ENCODE measurements at regions not wholly inside any gene's neighbourhood (a gene's known extent, or its start where the extent isn't known, plus 50 kb on each side); places are given as distances from the start of the nearest gene placed in this dataset.
"Not testable (repeated sequence)": the region's sequence is repeated elsewhere in the genome, so short reads cannot be mapped to it uniquely, and the experiment has no call there.

DNA sequence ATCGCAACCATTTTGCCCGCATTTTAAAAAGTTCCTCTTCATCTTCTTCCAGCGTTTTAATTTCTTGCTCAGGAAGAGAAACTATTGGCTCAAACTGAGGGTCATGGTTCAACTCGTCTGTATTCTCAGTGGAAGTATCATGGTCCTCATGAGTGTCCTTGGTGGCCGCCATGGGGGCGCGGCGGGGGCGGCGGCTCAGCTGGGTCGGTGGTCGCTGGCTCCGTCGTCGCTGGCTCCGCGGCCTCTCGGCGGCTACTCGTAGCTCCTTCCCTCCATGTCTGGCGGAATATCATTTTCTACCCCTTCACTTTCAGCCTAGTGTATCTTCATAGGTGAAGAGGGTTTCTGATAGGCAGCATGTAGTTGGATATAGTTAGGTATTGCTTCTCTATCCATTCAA lies 492.0 kb upstream of the MAGEB18 start:
- DNase-seq, result no peak

DNA sequence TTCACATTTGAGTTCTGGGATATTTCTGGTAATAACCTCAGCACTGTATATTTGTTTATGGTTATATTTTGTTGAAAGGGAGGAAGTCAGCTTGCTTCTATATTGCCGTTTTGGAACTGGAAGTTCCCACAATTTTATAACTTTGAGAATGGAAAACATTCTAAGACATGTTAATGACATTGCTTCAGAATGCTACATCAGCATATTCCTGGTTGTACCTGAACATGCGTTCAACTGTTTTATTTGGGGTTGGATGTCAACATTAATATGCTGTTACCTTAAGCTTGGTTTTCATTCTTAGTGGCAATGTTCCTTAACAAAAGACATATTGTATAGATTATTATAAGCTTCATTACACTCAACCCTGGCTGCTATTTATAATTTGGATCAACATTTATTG lies 489.4 kb upstream of the MAGEB18 start:
- no peak for DNase-seq

DNA sequence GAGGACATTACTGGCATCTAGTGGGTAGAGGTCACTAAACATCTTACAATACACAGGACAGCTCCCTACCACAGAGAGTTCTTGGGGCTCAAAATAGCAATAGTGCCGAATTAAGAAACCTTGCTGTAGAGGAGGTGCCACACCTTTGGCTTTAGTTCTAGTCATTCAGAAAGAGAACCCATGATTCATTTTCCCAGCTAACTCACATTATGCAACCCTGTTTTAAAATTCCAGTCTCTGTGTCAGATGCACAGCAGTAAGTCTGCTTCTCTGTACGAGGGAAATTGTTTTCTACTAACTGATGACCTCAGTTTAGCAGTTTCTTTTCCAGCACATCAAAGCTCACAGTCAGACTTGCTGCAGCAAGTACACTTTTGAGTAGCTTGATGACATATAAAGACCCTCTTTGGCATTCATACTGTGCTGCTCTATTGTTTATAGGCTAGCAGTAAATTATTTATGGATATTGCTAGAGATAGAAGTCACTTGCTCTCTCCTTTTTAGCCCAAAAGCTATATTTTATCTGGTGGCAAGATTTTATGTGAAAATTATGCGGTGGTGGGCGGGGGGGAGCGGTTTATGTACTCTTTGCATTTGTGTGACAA lies 487.8 kb upstream of the MAGEB18 start:
- no peak for DNase-seq

DNA sequence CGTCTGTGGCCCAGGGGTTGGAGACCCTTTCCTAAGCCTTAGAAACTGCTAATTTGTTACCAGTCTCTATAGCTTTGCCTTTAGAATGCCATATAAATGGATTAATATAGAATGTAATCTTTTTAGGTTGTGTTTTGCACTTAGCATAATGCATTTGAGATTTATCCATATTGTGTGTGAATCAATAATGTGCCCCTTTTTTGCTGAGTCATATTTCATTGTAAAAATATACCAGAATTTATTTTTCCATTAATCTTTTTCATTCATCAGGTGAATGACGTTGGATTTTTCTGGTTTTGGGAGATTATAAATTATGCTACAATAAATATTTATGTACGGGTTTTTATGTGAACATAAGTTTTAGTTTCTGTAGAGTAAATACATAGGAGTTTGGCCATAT lies 478.8 kb upstream of the MAGEB18 start:
- no peak for DNase-seq

DNA sequence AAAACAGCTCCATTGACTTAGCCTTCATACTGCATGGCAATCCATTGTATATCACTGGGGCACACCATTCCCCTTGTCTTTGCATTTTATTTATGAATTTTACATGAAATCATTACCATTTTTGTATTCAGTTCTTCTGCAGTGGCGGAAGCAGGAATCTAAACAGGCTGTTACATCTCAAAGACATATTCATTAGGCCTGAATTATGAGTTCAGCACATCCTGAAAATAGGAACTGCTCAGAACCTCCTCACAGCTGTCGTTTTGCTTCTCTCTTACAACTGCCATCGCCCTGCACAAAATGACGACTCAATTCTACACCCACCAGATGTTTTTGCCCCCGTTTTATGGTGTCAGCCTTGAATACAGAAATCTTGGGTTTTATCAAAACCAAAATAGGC lies 474.4 kb upstream of the MAGEB18 start:
- DNase-seq, result no peak

DNA sequence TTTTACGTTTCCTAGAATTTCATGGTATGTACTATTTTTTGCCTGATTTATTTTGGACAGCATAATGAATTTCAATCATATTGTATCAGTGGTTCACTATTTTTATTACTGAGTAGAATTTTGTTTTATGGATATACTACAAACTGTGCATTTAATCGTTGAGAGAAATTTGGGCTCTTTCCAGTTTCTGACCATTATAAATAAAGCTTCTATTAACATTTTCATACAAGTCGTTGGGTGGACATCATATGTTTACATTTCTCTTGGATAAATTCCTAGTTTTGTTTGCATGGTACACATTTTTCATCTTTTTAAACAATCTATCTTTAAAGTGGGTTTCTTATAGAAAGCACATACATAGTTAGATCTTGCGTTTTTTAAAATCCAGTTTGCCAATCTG lies 472.7 kb upstream of the MAGEB18 start:
- no peak for DNase-seq

DNA sequence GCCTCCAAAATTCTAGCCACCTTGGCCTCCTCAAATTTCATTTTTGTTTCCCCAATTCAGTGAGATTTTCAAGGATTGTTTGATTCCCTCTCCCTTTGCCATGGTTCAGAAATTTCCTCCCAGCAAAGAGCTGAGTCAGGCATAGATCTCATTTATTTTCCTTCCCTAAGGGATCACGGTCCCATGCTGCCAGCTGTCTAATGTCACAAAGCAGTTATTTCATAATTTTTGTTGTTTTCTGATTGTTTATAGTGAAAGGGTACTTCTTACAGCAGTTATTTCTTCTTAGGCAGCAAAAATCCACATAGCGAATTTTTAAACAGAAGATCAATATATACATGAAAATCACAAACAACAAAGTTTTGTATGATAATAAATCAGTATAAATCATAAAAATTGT lies 470.5 kb upstream of the MAGEB18 start:
- DNase-seq, result no peak

DNA sequence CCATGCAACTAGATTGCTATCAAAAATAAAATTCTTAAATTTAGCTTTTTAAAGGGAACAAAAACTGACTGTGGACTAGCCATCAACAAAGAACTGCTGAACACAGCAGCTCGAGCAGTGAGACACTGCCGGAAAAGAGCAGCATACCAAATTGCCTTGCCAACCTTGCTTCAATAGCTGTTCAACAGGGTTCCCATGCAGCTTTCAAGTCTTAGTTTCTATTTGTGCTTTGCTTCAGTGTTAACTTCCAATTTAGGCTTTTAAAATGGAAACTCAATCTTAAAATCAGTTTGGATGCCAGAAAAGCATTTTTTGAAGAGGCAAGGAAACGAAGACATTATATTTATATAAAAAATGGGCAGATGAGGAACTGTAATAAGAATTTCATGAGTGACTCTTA lies 463.4 kb upstream of the MAGEB18 start:
- no peak for DNase-seq

DNA sequence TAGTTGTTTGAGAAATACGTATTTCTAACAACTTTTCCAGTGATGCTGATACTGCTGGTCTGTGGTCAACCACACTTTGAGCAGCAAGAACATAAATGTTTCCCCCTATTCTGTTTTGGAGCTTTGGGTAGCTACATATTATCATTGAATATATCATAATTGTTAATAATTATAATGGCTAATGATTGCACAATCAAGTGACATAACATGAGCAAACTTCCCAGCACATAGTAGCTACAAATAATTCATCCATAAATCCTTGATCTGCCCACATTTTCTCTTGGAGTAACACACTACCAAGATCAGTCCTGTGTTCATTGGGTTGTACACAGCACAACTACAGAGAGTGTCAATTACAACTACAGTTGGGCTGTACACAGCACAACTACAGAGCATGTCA lies 436.3 kb upstream of the MAGEB18 start:
- DNase-seq, result no peak

DNA sequence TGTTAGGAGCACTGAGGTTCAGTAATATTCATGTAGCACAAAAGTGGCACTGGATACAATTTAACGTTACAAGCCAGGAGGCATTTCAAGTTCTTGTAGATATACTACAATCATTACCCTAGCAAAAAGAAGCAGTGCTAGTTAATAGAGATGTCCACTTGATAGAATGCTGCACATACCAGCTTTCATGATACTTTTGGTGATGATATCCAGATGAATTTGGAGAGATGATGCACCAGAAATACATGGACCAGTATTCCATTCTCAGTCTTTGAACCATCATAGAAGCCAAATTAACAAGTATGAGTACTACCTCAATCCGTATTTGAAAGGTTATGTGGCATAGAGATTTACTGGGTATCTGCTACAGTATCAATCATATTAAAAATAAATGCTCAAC lies 421.0 kb upstream of the MAGEB18 start:
- DNase-seq, result no peak

DNA sequence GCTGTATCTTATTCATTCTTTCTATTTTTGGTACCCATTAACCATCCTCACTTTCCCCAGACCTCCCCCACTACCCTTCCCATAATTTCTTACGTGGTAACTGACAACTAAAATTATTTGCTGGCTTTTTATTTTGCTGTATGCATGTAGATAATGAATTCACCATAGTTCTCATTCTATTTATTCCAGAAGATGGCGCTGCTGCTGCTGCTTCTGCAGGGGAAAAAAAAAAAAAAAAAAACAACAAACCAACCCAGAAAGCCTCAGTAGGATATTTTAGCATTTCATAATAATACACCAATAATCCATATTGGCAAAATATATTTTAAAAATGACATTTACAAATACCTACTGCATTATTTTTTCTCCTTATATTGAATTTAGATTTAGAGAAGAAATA lies 416.6 kb upstream of the MAGEB18 start:
- no peak for DNase-seq

DNA sequence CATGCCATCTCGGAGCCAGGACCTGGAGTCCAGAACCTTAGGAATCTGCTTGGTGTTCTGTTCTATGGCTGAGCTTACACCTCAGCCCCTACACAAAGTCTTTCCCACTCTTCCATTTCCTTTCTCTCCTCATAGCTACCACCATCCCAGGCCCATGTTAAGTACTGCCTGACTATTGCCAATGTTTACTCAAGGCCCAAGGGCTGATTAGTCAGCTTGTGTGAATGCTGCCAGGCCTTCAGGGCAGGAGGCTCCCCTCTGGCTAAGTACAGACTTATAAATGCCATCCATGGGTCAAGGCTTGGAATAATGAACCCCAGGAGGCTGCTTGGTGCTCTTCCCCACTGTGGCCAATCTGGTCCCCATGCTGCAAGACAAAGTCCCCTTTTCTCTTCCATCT lies 411.6 kb upstream of the MAGEB18 start:
- no peak for DNase-seq

DNA sequence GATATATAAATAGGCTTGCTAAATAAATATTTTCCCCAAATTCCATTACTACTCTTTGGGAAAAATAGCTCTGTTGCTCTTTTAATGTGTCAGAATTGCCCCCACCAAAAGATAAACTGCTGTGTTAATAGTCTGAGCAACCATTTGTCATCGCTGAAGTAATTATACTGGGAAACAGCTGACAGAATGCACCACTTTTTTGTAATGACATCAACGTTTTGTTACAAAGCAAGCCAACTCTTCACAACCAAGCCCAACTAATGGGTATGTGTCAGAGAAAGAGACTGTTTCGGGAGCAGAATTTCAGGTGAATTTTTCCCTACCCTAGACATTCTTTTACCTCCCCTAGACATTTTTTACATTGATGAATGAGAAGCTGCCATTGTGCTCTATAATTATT lies 405.0 kb upstream of the MAGEB18 start:
- no peak for DNase-seq

DNA sequence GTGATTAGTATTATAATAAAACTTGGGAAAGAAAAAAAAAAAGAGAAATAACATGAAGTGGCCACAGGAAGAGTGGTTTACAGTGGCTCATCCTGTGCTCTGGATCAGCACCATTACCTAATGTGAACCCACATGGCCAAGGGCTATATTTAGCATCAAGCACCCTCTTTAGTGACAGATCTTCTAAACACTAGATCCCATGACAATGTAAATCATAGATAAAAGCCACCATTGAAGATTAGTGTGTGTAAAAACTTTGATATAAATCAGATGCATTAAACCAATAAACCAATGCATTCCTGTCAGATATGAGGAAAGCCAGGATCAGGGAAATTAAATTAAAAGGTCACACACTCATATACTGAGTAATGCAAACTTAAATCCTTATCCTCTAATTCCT lies 400.6 kb upstream of the MAGEB18 start:
- no peak for DNase-seq

DNA sequence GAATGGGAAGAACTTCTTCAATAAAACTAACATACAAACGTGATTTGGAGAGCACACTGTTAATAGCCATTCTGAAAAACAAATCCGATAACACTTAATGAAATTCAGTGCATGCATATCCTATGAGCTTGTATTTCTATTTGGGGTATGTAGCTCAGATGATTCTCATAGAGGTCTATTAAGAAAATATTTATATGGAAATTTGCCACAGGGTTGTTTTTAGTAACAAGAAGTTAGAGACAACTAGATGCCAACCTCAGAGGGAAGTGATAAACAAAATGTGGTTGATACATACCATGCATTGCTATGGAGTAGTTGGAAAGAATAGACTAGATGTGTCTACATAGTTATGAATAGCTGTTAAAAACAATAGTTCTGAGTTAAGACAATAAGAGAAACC lies 395.8 kb upstream of the MAGEB18 start:
- DNase-seq, result no peak

DNA sequence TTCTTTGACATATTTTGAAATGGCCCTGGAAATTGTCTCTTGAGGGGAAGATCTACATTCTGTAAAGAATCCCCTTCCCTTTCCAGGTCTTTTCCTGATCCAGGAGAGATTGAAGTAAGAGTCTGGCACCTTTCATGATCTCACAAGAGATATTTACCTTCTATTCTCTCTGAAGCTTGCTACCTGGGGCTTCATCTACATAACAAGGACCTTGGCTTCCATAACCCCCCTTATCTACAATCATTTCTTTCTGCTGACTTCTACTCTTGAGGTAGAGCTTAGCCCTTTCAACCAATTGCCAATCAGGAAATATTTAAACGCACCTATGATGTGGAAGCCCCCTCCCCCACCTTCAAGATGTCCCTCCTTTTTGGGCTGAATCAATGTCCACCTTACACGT lies 383.7 kb upstream of the MAGEB18 start:
- DNase-seq, result no peak

DNA sequence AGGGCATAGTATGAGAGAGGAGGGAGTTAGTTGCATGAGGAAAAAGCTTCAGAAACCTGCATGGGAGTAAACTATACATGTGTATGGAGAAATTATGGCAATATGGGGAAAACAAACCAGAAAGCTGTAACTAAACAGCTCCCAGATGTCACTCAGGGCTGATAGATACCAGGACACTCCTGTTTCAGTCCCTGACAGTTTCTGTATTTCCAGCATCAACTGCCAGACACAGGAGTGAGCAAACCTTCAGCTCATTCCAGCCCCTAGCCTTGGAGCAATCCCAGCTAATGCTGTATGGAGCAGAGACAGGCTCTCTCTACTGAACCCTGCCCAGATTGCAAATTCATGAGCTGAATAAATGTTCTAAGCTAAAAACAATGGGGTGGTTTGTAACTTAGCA lies 382.9 kb upstream of the MAGEB18 start:
- peak; percentile 10 for DNase-seq

DNA sequence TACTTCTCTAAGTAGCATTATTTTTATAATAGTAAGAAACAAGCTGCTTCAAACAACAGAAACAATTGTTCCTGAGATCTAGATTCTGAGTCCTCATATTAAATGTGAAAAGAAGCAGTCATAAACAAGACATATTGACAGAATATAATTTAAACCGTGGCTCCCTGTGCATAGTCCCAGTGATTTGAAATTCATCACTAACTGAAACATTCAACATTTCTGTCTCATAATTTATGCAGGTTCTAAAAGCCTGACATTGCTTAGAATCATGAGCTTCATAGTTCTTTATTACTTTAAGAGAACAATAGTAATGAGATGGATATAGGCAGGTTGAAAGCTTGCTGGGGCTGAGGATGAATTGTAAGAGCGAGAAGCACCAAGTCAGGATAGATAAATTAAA lies 375.5 kb upstream of the MAGEB18 start:
- DNase-seq, result no peak

DNA sequence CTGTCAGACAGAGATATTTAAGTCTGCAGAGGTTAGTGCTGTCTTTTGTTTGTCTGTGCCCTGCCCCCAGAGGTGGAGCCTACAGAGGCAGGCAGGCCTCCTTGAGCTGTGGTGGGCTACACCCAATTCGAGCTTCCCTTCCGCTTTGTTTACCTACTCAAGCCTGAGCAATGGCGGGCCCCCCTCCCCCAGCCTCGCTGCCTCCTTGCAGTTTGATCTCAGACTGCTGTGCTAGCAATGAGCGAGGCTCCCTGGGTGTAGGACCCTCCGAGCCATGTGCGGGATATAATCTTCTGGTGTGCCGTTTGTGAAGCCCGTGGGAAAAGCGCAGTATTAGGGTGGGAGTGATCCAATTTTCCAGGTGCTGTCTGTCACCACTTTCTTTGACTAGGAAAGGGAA lies 366.3 kb upstream of the MAGEB18 start:
- DNase-seq, result not testable (repeated sequence)

DNA sequence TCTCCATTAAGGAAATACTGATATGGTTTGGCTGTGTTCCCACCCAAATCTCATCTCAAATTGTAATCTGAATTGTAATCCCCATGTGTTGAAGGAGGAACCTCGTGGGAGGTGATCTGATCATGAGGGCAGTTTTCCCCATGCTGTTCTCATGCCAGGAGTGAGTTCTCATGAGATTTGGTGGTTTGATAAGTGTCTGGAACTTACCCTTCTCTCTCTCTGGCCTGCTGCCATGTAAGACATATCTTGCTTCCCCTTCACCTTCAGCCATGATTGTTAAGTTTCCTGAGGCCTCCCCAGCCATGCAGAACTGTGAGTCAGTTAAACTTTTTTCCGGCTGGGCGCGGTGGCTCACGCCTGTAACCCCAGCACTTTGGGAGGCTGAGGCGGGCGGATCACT lies 340.3 kb upstream of the MAGEB18 start:
- not testable (repeated sequence) for DNase-seq

DNA sequence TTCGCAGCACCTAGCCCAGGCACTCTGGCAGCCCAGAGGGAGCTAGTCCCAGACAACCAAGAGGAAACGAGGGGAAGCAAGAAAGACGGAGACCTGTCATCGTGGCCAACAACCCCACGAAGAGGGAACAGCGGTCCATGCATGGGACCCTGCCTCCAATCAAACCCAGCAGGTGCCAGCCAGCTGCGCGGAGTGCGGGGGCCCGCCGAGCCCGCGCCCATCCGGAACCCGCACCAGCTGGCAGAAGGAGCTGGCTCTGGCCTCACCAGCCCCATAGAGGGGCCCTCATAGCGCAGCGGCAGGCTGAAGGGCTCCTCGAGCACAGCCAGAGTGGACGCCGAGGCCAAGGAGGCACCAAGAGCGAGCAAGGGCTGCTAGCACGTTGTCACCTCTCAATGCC lies 332.4 kb upstream of the MAGEB18 start:
- no peak for DNase-seq

DNA sequence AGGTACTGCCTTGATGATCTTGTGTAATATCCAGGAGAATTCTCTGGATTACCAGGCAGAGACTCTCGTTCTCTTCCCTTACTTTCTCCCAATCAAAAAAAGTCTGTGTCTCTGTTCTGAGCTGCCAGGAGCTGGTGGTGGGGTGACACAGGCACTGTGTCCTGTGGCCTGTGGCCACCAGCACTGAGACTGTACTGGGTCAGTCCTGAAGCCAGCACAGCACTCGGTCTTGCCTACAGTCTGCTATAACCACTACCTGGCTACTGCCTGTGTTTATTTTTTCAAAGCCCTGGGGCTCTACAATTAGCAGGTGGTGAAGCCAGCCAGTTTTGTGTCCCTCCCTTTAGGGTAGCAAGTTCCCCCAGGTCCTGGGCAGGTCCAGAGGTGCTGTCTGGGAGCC lies 331.1 kb upstream of the MAGEB18 start:
- no peak for DNase-seq

DNA sequence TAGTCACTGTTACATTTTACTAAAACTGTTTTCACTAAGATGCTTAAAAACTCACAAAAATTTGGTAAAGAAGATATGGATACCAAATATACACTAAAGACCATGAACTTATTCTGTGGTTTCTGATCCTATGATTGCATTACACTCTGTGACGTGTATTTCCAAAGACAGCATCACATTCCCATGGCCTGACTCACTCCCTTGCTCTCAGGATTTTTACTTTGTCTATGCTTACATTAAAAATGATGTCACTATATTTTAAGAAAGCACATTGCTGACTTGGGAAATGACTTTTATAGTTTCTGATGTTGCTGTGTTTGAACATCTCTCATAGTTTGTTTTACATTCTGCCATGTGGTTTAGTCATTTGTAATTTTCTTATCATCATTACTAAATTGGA lies 327.9 kb upstream of the MAGEB18 start:
- DNase-seq, result no peak

DNA sequence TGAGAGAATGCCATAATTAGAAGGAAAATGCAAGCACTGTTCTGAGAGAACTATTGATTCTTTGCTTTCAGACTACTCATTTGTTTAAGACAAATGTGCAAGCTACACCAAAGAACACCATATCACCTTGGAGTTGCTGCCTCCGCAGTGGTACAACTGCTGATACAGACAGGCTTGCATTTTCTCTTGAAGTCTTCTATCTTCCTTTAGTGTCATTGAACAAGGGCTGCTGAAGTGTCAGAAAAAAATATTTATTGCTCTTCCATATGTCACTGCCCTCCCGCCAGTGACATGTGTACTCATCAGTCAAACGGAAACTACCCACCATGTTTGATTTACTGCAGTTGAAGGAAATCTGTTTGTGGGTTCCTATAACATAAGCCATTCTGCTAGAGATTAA lies 318.3 kb upstream of the MAGEB18 start:
- DNase-seq, result no peak

DNA sequence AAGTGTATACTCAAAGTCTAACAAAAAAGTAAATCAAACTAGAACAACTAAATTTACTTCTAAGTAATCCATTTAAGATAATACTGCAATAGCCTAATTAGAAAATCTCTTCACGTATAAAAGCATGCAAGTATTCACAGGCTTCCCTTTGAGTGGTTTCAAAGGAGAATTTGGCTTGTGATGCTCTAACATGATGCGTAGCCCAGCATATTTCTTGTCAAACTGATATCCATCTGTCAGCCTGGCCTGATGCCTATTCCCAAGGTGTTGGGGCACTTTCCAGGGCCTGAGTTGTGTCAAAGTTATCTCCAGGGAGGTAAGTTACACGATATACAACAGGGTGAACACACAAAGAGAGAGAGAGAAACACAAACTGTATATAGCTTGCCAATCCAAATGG lies 287.0 kb upstream of the MAGEB18 start:
- no peak for DNase-seq

DNA sequence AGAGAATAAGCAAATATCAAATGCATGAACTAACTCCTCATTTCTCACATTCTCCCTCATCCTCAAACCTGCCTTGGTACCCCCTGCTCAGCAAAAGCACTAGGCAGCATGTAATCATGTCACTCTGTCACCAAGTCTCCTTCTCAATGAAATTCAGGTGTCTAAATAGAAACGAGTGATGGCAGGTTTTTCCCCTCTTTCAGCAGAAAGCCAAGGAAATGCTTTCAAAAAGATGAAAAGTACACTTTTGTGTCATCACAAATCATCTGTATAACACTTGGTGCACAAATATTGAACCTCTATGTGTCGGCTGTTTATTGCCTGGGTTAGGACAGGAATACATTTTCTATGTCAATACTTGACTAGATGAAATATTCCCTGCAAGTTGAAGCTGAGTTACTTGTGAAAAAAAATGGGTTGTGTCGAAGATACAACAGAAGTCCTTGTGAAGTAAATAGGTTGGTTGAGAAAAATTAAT lies 285.1 kb upstream of the MAGEB18 start:
- no peak for DNase-seq

Measured in femur (tissue), 1 donor.